Rectal smooth muscle tissue (tissue), 1 donor: ENCODE measurements at regions not wholly inside any gene's neighbourhood (a gene's known extent, or its start where the extent isn't known, plus 50 kb on each side); places are given as distances from the start of the nearest gene placed in this dataset.
"Not testable (repeated sequence)": the region's sequence is repeated elsewhere in the genome, so short reads cannot be mapped to it uniquely, and the experiment has no call there.

Experiments used
- H3K27ac ChIP-seq: one replicate; pipeline ENCODE4 v1.7.0; 2013; ENCODE audit warnings: low read depth, low read length, inconsistent platforms
- H3K27me3 ChIP-seq: one replicate; pipeline ENCODE4 v1.7.0; 2013; ENCODE audit warnings: low read length; ENCODE audit not compliant: control insufficient read depth, insufficient read depth
- H3K36me3 ChIP-seq: one replicate; pipeline ENCODE4 v1.7.0; 2013; ENCODE audit warnings: low read length; ENCODE audit not compliant: control insufficient read depth, insufficient read depth
- H3K4me1 ChIP-seq: one replicate; pipeline ENCODE4 v1.7.0; 2013; ENCODE audit warnings: low read length; ENCODE audit not compliant: control insufficient read depth, insufficient read depth
- H3K4me3 ChIP-seq: one replicate; pipeline ENCODE4 v1.7.0; 2013; ENCODE audit warnings: low read length
- H3K9ac ChIP-seq: one replicate; pipeline ENCODE4 v1.7.0; 2013; ENCODE audit warnings: low read length

DNA sequence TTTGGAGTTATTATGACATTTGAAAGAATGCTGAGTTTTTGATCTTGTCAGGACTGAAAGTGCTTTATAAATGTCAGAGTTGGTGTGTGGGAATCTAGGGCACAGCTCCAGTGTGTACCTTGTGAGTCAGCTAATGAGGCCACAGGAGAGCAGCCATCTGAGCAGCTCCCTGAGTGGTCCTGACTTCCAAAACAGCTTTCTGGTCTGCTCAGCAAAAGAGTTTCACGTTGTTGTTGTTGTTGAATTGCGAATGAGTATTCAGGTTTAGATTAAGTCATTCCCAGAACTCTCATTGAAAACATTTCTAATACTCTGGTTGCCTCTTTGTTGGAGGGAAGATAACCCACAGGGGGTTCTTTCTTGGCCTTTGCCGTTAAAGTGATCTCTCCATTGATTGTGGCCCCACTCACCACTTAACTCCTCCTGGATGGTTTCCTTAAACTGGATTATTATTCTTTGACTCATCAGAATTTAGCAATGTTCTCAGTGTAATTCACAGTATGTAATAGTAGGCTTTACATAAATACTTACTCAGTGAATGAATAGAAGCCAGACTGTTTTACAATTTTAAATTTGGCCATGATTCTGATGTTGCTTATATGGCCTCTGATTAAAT, 125.1 kb upstream of the SGCD start:
- Histone ChIP-seq H3K27ac (no peak overlapping the region), H3K4me1 (no peaks in the 10 kb centered on the region), H3K36me3 (no peaks in the 10 kb centered on the region), H3K27me3 (no peaks in the 10 kb centered on the region), H3K9ac (no peak overlapping the region), H3K4me3 (no peak overlapping the region)

GRCh38 chr5:156208271-156208670, 118.7 kb upstream of the SGCD start:
- Histone ChIP-seq H3K4me1 (no peaks in the 10 kb centered on the region), H3K9ac (no peak overlapping the region), H3K27me3 (no peaks in the 10 kb centered on the region), H3K27ac (no peak overlapping the region), H3K4me3 (no peak overlapping the region), H3K36me3 (no peaks in the 10 kb centered on the region)

- Histone ChIP-seq H3K27ac (no peak overlapping the region), H3K4me3 (no peak overlapping the region), H3K4me1 (no peaks in the 10 kb centered on the region), H3K9ac (no peak overlapping the region), H3K36me3 (no peaks in the 10 kb centered on the region), H3K27me3 (no peaks in the 10 kb centered on the region)
Observed at GRCh38 chr5:156218367-156219158, 108.4 kb upstream of the SGCD start.

- no peaks in the 10 kb centered on the region for H3K4me1 ChIP-seq
- H3K9ac ChIP-seq = no peak overlapping the region
- H3K36me3 ChIP-seq = no peaks in the 10 kb centered on the region
- no peaks in the 10 kb centered on the region for H3K27me3 ChIP-seq
- H3K27ac ChIP-seq = no peak overlapping the region
- no peak overlapping the region for H3K4me3 ChIP-seq
Observed at GRCh38 chr5:156219483-156220005, 107.4 kb upstream of the SGCD start.

DNA sequence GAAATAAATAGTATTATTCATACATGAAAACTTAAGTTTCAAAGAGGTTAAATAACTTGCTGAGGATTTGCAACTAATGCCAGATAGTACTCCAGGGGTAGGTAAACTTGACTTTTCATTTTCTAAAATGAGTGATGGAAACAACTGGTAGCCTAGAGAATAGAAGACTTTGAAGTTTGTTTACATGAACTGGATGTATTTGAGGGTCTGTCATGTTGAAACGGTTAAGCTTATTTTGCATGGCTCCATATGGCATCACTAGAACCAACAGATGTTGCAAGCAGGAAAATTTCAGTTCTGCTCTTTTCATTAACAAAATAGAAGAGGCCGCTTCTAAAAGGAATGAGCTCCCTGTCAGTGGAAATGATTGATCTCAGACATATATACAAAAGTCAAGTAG, 105.1 kb upstream of the SGCD start:
- H3K36me3 ChIP-seq = no peaks in the 10 kb centered on the region
- no peaks in the 10 kb centered on the region for H3K4me1 ChIP-seq
- H3K9ac ChIP-seq = no peak overlapping the region
- H3K4me3 ChIP-seq = no peak overlapping the region
- no peak overlapping the region for H3K27ac ChIP-seq
- H3K27me3 ChIP-seq = no peaks in the 10 kb centered on the region

- no peak overlapping the region for H3K4me3 ChIP-seq
- H3K9ac ChIP-seq = no peak overlapping the region
- no peaks in the 10 kb centered on the region for H3K4me1 ChIP-seq
- no peaks in the 10 kb centered on the region for H3K36me3 ChIP-seq
- H3K27me3 ChIP-seq = no peaks in the 10 kb centered on the region
- H3K27ac ChIP-seq = no peak overlapping the region
Observed at GRCh38 chr5:156223547-156223946, 103.4 kb upstream of the SGCD start.

DNA sequence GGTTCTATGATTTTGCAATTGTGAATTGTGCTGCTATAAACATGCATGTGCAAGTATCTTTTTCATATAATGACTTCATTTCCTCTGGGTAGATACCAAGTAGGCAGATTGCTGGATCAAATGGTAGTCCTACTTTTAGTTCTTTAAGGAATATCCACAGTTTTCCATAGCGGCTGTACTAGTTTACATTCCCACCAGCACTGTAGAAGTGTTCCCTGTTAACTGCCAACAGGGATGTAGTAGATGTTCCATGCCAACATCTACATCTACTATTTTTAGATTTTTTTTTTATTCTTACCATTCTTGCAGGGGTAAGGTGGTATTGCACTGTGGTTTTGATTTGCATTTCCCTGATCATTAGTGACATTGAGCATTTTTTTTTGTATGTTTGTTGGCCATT, 100.5 kb upstream of the SGCD start:
- not testable (repeated sequence) for H3K36me3 ChIP-seq, H3K4me3 ChIP-seq, H3K27ac ChIP-seq, H3K9ac ChIP-seq, H3K27me3 ChIP-seq, H3K4me1 ChIP-seq

DNA sequence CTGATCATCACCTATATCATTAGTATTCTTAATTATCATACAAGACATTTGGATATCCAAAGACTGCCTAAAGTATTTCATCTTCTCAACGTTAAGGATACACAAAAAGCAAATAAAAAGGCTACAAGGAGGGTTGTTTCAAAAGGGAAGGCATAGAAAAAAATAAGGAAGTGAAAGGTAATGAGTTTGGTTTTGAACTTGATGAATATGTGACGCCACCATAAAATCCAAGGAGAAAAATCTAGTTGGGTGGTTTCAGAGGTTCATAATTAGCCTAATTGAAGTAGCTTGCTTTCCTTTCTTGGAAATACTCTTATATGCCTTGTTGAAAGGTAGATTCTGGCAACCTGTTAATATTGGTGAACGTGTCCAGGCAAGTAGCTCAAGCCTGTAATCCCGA, 96.1 kb upstream of the SGCD start:
- H3K4me3 ChIP-seq = no peak overlapping the region

DNA sequence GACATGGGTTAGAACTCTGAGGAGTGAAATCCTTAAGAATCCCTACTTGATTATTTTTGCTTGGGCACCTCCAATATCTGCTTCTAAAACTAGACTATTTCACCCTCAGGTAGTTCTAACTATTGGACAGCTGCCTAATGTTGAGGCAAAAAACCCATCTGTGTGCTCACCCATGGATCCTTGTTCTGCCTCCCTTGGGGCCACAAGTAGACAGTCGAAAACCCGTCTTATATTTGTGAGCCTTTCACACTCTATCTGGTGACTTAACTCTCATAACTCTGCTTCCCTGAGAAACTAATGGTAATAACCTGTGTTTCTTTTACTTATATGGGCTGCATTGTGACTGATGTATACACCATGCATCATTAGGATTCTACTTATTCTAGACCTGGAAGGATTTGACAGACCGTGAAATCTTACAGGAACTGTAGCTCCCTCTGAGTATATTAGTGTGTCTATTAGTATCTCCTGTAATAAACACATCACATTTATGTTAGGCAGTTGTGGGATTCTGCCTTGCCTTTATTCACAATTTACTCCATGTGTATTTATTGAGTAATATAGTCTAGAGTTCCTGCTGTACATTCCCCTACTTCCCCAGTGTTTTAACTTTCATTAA, 94.6 kb upstream of the SGCD start:
- no peak overlapping the region for H3K9ac ChIP-seq
- H3K4me1 ChIP-seq = no peaks in the 10 kb centered on the region
- no peak overlapping the region for H3K4me3 ChIP-seq
- no peak overlapping the region for H3K27ac ChIP-seq
- H3K36me3 ChIP-seq = no peaks in the 10 kb centered on the region
- no peaks in the 10 kb centered on the region for H3K27me3 ChIP-seq

More for the DNA sequence above, 96.1 kb upstream of the SGCD start:
- Histone ChIP-seq H3K27ac (no peak overlapping the region), H3K9ac (no peak overlapping the region), H3K4me1 (no peaks in the 10 kb centered on the region), H3K27me3 (no peaks in the 10 kb centered on the region), H3K36me3 (no peaks in the 10 kb centered on the region)

GRCh38 chr5:156237361-156237760, 89.6 kb upstream of the SGCD start:
- Histone ChIP-seq H3K36me3 (no peaks in the 10 kb centered on the region), H3K27ac (no peak overlapping the region), H3K4me3 (no peak overlapping the region), H3K9ac (no peak overlapping the region), H3K27me3 (no peaks in the 10 kb centered on the region), H3K4me1 (no peaks in the 10 kb centered on the region)

DNA sequence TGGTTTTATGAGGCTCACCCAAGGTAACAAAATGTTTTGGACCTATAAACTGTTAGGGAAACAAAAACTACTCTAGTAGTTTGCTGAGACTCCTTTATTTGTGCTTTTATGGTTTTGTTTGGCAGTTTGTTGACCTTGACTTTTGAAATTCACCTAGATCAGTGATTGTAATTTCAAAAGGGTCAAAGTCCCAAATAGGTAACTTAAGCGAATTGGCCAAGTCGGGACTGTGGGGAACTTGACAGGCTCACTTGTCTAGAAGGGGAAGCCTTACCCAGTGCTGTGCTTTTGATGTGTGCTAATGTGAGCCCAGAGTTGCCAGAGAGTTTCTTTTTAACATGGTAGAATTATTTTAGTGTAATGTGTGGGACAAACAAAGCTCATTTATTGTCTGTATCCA, 87.2 kb upstream of the SGCD start:
- Histone ChIP-seq H3K27me3 (no peaks in the 10 kb centered on the region), H3K27ac (no peak overlapping the region), H3K4me3 (no peak overlapping the region), H3K4me1 (no peaks in the 10 kb centered on the region), H3K36me3 (no peaks in the 10 kb centered on the region), H3K9ac (no peak overlapping the region)

DNA sequence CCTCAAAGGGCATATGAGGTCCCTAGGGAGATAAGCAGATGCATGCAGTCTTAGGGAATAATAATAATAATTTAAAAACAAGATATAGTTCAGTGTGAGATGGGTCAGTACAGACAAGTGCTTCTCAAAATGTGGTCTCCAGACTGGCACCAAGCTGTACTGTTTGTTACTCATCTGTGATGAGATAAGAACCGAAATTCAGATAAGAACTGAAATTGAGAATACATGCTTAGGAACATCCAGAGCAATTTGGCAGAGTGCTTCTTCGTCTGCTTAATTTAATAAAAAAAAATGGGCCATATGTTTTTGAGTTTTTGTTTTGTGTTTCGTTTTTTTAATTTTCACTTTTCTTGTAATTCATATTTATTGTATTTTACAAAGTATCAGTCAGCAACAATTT, 86.5 kb upstream of the SGCD start:
- no peak overlapping the region for H3K27ac ChIP-seq
- H3K4me3 ChIP-seq = no peak overlapping the region
- no peak overlapping the region for H3K9ac ChIP-seq
- H3K4me1 ChIP-seq = no peaks in the 10 kb centered on the region
- H3K36me3 ChIP-seq = no peaks in the 10 kb centered on the region
- H3K27me3 ChIP-seq = no peaks in the 10 kb centered on the region
